Stimulated activated naive CD8-positive, alpha-beta T cell treated with anti-CD3 and anti-CD28 coated beads, Interleukin-15, Interleukin-2, amounts not matched to agents 100 U/mL and 50 U/mL, for 24 hours (primary cell): ENCODE measurements at regions not wholly inside any gene's neighbourhood (a gene's known extent, or its start where the extent isn't known, plus 50 kb on each side); places are given as distances from the start of the nearest gene placed in this dataset.
"Not testable (repeated sequence)": the region's sequence is repeated elsewhere in the genome, so short reads cannot be mapped to it uniquely, and the experiment has no call there.

Experiments used
- ATAC-seq: fragments of 150-1000 bp; cut with Tn5 transposase; one replicate; pipeline ENCODE4 v1.10.0; 2021
- DNase-seq: peaks from one replicate; pipeline ENCODE4 v3.0.0; 2021

DNA sequence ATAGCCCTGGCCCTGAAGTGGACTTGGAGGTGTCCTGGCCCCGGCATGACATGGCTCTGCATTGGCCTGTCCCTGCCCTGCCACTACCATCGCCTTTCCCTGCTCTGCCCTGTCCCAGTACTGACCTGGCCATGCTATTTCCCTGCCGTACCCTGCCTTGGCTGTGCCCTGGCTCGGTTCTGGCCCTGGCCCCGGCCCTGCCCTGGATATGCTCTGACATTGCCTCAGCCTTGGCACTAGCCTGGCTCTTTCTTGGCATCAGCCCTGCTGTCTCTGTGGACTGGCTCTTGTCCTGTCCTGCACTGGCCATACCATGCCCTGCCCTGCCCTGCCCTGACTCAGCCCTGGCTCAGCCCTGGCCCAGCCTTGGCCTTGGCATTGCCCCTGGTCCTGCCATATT is 252.2 kb downstream of the TP53TG3F start:
- ATAC-seq, DNase-seq: not testable (repeated sequence)

DNA sequence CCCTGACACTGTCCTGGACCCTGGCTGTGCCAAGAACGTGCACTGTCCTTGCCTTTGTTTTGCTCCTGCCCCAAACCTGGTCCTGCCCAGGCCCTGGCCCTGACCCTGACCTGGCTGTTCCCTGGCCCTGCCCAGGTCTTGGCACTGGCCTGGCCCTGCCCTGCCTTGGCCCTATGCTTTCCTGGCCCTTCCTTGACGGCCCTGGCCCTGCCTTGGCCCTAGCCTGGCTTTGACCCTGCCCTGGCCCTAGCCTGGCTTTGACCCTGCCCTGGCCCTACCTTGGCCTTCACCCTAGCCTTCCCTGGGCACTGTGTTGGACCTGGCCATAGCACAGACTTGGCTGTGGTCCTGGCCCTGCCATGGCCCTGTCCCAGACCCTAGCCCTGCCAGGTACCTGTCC is 252.9 kb downstream of the TP53TG3F start:
- not testable (repeated sequence) for DNase-seq, ATAC-seq

DNA sequence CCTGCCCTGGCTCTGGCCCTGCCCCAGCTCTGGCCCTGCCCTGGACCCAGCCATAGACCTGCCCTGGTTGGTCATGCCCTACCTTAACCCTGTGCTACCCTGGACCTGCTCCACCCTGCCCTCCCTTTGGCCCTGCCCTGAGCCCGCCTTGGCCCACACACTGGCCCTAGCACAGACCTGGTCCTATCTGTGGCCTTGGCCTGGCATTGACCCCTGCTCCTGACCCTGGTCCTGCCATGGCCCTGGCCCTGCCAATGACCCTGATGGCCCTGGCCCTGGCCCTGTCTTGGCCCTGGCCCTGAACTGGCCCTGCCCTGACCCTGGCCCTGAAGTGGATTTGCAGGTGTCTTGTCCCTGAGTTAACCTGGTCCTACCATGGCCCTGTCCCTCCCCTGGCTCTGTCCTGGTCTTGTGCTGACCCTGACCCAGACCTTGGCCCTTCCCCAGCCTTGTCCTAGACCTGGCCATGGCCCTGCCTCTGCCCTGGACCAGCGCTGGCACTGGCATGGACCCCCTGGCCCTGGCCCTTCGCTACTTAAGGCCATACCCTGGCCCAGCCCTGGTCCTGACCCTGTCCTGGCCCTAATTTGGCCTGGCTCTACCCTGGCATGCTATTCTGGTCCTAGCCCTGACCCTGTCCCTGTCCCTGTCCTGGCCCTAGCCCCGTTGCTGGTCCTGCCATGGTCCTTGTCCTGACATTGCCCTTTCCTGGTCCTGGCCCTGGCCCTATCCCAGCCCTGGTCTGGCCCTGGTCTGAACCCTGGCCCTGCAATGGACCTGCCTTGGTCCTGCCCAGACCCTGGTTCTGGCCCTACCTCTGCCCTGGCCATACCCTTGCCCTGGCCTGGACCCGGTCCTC is 253.7 kb downstream of the TP53TG3F start:
- ATAC-seq, DNase-seq: not testable (repeated sequence)

DNA sequence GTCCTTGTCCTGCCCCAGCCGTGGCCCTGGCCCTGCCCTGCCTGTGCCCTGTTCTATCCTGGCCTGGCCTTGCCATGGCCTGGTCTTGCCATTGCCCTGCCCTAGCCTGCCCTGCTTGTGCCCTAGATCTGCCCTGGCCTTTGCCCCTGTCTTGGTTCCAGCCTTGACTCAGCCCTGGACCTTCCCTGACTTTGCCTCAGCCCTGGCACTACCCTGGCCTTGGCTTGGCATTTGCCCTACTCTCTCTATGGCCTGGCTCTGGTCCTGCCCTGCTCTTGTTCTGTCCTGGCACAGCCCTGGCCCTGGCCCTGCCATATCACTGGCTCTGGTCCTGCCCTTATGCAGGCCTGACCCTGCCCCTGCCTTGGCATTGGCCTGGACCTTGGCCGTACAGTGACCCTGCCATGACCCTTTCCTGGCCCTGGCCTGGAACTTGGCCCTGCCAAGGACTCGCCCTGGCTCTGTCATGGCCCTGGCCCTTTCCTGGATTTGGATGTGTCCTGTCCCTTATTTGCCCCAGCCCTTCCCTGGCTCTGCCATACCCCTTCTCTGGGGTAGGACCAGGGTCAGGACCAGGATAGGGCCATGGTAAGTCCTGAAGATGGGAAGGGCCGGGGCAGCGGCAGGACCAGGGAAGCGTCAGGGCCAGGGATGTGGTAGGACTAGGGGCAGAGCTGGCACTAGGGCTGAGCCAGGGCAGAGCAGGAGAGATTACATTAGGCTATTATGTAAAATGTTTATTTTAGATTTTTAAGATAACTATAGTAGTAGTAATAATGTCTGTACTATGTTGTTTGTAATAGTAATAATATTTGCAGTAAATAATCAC is 254.5 kb downstream of the TP53TG3F start:
- DNase-seq, ATAC-seq: not testable (repeated sequence)

- DNase-seq, ATAC-seq: not testable (repeated sequence)
These were observed 271.8 kb downstream of the TP53TG3F start for GRCh38 chr16:33731167-33731566.

- ATAC-seq, DNase-seq: not testable (repeated sequence)
These were observed 275.2 kb downstream of the TP53TG3F start for GRCh38 chr16:33734650-33735049.

GRCh38 chr16:33766869-33767765 is 307.7 kb downstream of the TP53TG3F start:
- ATAC-seq, DNase-seq: not testable (repeated sequence)

- not testable (repeated sequence) for ATAC-seq, DNase-seq
These were observed 309.3 kb downstream of the TP53TG3F start for GRCh38 chr16:33768710-33769109.

DNA sequence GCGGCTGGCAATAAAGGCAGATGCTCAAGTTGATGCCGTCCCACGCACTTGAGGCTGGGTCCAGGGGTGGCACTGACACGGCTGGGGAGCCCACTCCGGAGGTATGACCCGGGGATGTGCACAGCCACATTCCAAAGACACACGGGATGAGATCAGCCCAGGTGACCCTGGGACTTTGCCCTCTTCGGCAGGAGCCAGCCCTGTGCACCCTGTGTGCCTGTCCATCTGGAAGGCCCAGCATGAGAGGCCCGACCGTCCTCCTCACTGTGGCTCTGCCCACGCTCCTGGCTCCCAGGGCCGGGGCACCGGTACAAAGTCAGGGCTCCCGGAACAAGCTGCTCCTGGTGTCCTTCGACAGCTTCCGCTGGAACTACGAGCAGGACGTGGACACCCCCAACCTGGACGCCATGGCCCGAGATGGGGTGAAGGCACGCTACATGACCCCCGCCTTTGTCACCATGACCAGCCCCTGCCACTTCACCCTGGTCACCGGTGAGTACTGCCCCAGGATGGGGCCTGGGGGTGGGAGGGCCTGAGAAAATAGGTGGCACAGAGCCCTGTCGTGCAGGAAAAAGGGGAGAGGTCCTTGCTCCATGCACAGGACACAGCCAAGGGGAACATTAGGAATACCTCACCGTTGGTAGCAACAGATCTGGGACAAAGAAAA is 309.9 kb downstream of the TP53TG3F start:
- ATAC-seq, DNase-seq: not testable (repeated sequence)

GRCh38 chr16:33770478-33770877 is 311.1 kb downstream of the TP53TG3F start:
- not testable (repeated sequence) for ATAC-seq, DNase-seq

GRCh38 chr16:33771211-33771610 is 311.8 kb downstream of the TP53TG3F start:
- DNase-seq, ATAC-seq: not testable (repeated sequence)

DNA sequence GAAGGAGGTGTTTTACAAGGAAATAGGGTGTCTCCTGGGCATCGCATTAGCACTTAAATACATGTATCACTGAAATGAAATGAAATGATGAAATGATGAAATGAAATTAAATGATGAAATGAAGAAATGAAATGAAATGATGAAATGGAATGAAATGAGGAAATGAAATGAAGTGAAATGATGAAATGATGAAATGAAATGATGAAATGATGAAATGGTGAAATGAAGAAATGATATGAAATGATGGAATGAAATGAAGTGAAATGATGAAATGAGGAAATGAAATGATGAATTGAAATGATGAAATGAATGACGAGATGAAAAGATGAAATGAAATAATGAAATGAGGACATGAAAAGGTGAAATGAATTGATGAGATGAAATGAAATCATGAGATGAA is 314.6 kb downstream of the TP53TG3F start:
- DNase-seq, ATAC-seq: not testable (repeated sequence)

DNA sequence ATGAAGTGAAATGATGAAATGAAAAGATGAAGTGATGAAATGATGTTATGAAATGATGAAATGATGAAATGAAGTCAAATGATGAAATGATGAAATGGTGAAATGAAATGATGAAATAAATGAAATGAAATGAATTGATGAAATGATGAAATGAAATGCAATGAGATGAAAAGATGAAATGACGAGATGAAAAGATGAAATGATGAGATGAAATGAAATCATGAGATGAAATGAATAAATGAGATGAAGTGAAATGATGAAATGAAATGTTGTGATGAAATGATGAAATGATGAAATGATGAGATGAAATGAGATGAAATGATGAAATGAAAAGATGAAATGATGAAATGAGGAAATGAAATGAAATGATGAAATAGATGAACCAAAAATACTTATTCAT is 315.3 kb downstream of the TP53TG3F start:
- ATAC-seq, DNase-seq: not testable (repeated sequence)

GRCh38 chr16:33816328-33816944 is 357.0 kb downstream of the TP53TG3F start:
- ATAC-seq, DNase-seq: not testable (repeated sequence)

DNA sequence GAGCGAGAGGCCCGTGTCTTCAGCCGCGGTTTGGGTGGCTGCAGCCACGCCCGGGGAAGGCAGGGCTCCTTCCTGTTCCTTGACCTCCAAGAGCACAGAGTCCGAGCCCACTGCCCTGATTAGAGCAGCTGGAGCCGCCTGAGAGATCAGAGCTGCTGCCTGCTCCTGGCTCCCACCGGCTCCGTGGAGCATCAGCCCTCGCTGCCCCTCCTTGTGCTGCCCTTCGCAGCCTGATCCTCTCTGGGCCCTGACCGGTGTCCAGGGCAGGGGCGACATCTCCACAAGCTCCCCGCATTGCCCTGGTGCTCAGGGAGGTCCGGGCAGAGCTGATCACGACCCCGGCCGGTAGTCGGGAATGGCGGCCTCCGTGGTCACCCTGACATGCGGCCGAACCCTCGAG is 365.3 kb downstream of the TP53TG3F start:
- DNase-seq, ATAC-seq: not testable (repeated sequence)

GRCh38 chr16:33827522-33827921 is 368.1 kb downstream of the TP53TG3F start:
- not testable (repeated sequence) for DNase-seq, ATAC-seq

DNA sequence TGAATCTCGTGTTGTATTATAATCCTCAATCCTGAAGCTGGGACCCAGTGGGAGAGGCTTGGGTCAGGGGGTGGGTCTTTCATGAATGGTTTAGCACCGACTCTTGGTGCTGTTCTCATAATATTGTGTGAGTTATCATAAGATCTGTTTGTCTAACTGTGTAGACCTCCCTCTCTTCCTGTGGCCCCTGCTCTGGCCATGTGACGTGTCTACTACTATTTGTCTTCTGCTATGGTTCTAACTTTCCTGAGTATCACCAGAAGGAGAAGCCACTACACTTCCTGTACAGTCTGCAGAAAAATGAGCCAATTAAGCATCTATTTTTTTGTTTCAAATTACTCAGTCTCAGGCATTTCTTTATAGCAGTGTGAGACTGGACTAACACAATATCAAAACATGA is 379.7 kb downstream of the TP53TG3F start:
- DNase-seq, ATAC-seq: not testable (repeated sequence)

DNA sequence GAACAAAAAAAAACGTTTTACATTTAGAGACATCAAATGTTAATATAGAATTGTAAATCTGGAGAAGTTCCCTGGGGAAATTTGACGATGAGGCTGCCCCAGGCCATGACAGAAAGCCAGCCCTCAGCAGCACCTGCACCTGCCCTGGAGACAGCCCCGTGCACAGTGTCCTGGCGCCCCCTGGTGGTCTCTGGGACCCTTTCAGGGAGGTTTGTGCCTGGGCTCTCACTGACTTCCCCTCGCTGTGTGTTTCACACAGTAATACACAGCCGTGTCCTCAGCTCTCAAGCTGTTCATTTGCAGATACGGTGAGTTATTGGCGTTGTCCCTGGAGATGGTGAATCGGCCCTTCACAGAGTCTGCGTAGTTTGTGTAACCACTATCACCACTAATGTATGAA is 385.1 kb downstream of the TP53TG3F start:
- peak; percentile 21 for DNase-seq
- not testable (repeated sequence) for ATAC-seq
